WERI-Rb-1 (cell line): ENCODE measurements at regions not wholly inside any gene's neighbourhood (a gene's known extent, or its start where the extent isn't known, plus 50 kb on each side); places are given as distances from the start of the nearest gene placed in this dataset.

ENCODE experiments used
- DNase-seq: peaks from one replicate; pipeline ENCODE4 v3.0.0-alpha.2; 2020
- H3K27ac ChIP-seq: fragments of 250-450 bp; sonication (Bioruptor Pico); 2 replicates; pipeline ENCODE4 v1.5.1; 2020; ENCODE audit warnings: mild to moderate bottlenecking, moderate library complexity
- H3K27me3 ChIP-seq: fragments of 250-450 bp; sonication (Bioruptor Pico); 2 replicates; pipeline ENCODE4 v1.5.1; 2021; ENCODE audit warnings: mild to moderate bottlenecking, low read depth, moderate library complexity; ENCODE audit not compliant: insufficient read depth, severe bottlenecking
- H3K36me3 ChIP-seq: fragments of 250-450 bp; sonication (Bioruptor Pico); 2 replicates; pipeline ENCODE4 v1.5.1; 2020; ENCODE audit warnings: mild to moderate bottlenecking, moderate library complexity
- H3K4me3 ChIP-seq: 2 replicates; pipeline ENCODE4 v1.5.1; 2011; ENCODE audit warnings: low read depth, mild to moderate bottlenecking, control low read depth, low read length
- H3K9me3 ChIP-seq: fragments of 250-450 bp; sonication (Bioruptor Pico); 2 replicates; pipeline ENCODE4 v1.5.1; 2021; ENCODE audit warnings: mild to moderate bottlenecking, moderate library complexity; ENCODE audit not compliant: severe bottlenecking
- CTCF ChIP-seq: IDR thresholded peaks from 2 replicates; pipeline ENCODE4 v1.5.1; 2011; ENCODE audit warnings: low read depth, mild to moderate bottlenecking, control low read depth, inconsistent platforms, low read length

GRCh38 chr1:68625624-68626023 lies 128.7 kb upstream of the DEPDC1 start:
- Histone ChIP-seq H3K9me3 (peaks cover under 1% of the 10 kb centered on the region), H3K27me3 (no peaks in the 10 kb centered on the region), H3K36me3 (no peaks in the 10 kb centered on the region), H3K4me3 (no peak overlapping the region), H3K27ac (no peak overlapping the region)
- DNase-seq = no peak
- TF ChIP-seq CTCF = no peak

GRCh38 chr1:68633141-68633919 lies 136.4 kb upstream of the DEPDC1 start:
- no peak for DNase-seq
- H3K36me3 ChIP-seq = no peaks in the 10 kb centered on the region
- no peaks in the 10 kb centered on the region for H3K27me3 ChIP-seq
- no peak overlapping the region for H3K27ac ChIP-seq
- no peak overlapping the region for H3K4me3 ChIP-seq
- H3K9me3 ChIP-seq = no peaks in the 10 kb centered on the region
- no peak for TF ChIP-seq CTCF

GRCh38 chr1:68644504-68644903 lies 147.6 kb upstream of the DEPDC1 start:
- Histone ChIP-seq H3K27me3 (no peaks in the 10 kb centered on the region), H3K27ac (no peak overlapping the region), H3K9me3 (no peaks in the 10 kb centered on the region), H3K4me3 (no peak overlapping the region), H3K36me3 (no peaks in the 10 kb centered on the region)
- DNase-seq = no peak
- no peak for TF ChIP-seq CTCF

- no peak for DNase-seq
- Histone ChIP-seq H3K36me3 (no peaks in the 10 kb centered on the region), H3K27ac (no peak overlapping the region), H3K4me3 (no peak overlapping the region), H3K27me3 (no peaks in the 10 kb centered on the region), H3K9me3 (no peaks in the 10 kb centered on the region)
- no peak for TF ChIP-seq CTCF
Measured at GRCh38 chr1:68651115-68651514, 154.2 kb upstream of the DEPDC1 start.

GRCh38 chr1:68653882-68654281 lies 157.0 kb upstream of the DEPDC1 start:
- Histone ChIP-seq H3K9me3 (no peaks in the 10 kb centered on the region), H3K36me3 (no peaks in the 10 kb centered on the region), H3K27ac (no peak overlapping the region), H3K27me3 (no peaks in the 10 kb centered on the region), H3K4me3 (no peak overlapping the region)
- DNase-seq = no peak
- no peak for TF ChIP-seq CTCF

- TF ChIP-seq CTCF = no peak
- Histone ChIP-seq H3K27ac (no peak overlapping the region), H3K4me3 (no peak overlapping the region), H3K9me3 (no peaks in the 10 kb centered on the region), H3K27me3 (no peaks in the 10 kb centered on the region), H3K36me3 (no peaks in the 10 kb centered on the region)
- no peak for DNase-seq
Measured at GRCh38 chr1:68673771-68674170, 176.9 kb upstream of the DEPDC1 start.
